ENCODE measurements at regions not wholly inside any gene's neighbourhood (a gene's known extent, or its start where the extent isn't known, plus 50 kb on each side); places are given as distances from the start of the nearest gene placed in this dataset.

- Histone ChIP-seq H3K4me3 (ENCODE audit: low read depth, low read length) (no peak overlapping the region), H3K4me1 (ENCODE audit: control insufficient read depth, insufficient read depth, low read length) (no peaks in the 10 kb centered on the region), H3K9me3 (ENCODE audit: control insufficient read depth, insufficient read depth, low read depth, low read length) (no peaks in the 10 kb centered on the region), H3K36me3 (ENCODE audit: control insufficient read depth in 2 of 2, insufficient read depth in 1 of 2, low read length in 2 of 2) (no peaks in the 10 kb centered on the region), H3K27ac (ENCODE audit: extremely low read depth, low read depth, low read length) (no peak overlapping the region)
- TF ChIP-seq ZNF639 (tag by site-specific recombination; IDR thresholded peaks at IDR 0.05), result no peak
- TF ChIP-seq ZNF23 (tag by site-specific recombination; IDR thresholded peaks at IDR 0.05; ENCODE audit: borderline replicate concordance), result no peak
- no peak for TF ChIP-seq ZNF692 (tag by site-specific recombination; IDR thresholded peaks at IDR 0.05)
- no peak for TF ChIP-seq HOXD13 (CRISPR knock-in tag; IDR thresholded peaks at IDR 0.05; ENCODE audit: borderline replicate concordance)
- no peak for TF ChIP-seq ZNF792 (tag by site-specific recombination; IDR thresholded peaks at IDR 0.05)
- TF ChIP-seq, protein P1, sequence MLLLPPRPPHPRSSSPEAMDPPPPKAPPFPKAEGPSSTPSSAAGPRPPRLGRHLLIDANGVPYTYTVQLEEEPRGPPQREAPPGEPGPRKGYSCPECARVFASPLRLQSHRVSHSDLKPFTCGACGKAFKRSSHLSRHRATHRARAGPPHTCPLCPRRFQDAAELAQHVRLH (tag by site-specific recombination; IDR thresholded peaks at IDR 0.05), result no peak
- no peak for TF ChIP-seq INSM2 (tag by site-specific recombination; IDR thresholded peaks at IDR 0.05)
- TF ChIP-seq ZNF133 (tag by site-specific recombination; IDR thresholded peaks at IDR 0.05), result no peak
- ChIA-PET POLR2A (no interaction called here), CTCF (no interaction called here)
Measured at GRCh38 chr14:51333901-51334521, 94.0 kb downstream of the TMX1 start.

GRCh38 chr14:51334566-51334965 lies 94.5 kb downstream of the TMX1 start:
- TF ChIP-seq ZNF561 (tag by site-specific recombination; IDR thresholded peaks at IDR 0.05; ENCODE audit: borderline replicate concordance), result no peak
- no peak for TF ChIP-seq ZNF175 (tag by site-specific recombination; IDR thresholded peaks at IDR 0.05)
- TF ChIP-seq ZNF623 (tag by site-specific recombination; IDR thresholded peaks at IDR 0.05), result no peak
- no peak for TF ChIP-seq ZNF391 (tag by site-specific recombination; IDR thresholded peaks at IDR 0.05; ENCODE audit: borderline replicate concordance, low read depth)
- no peak for TF ChIP-seq ZNF639 (tag by site-specific recombination; IDR thresholded peaks at IDR 0.05)
- TF ChIP-seq, protein P2, sequence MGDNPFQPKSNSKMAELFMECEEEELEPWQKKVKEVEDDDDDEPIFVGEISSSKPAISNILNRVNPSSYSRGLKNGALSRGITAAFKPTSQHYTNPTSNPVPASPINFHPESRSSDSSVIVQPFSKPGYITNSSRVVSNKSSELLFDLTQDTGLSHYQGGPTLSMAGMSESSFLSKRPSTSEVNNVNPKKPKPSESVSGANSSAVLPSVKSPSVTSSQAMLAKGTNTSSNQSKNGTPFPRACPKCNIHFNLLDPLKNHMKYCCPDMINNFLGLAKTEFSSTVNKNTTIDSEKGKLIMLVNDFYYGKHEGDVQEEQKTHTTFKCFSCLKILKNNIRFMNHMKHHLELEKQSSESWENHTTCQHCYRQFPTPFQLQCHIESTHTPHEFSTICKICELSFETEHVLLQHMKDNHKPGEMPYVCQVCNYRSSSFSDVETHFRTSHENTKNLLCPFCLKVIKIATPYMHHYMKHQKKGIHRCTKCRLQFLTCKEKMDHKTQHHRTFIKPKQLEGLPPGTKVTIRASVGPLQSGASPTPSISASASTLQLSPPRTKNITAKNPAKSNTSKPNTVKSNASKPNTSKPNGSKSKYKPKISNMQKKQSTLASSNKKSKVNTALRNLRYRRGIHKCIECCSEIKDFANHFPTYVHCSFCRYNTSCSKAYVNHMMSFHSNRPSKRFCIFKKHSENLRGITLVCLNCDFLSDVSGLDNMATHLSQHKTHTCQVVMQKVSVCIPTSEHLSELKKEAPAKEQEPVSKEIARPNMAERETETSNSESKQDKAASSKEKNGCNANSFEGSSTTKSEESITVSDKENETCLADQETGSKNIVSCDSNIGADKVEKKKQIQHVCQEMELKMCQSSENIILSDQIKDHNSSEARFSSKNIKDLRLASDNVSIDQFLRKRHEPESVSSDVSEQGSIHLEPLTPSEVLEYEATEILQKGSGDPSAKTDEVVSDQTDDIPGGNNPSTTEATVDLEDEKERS (tag by site-specific recombination; IDR thresholded peaks at IDR 0.05), result no peak
- no peak for TF ChIP-seq ZNF274 (IDR thresholded peaks at IDR 0.05; ENCODE audit: low read length)
- no peak for TF ChIP-seq ZNF274 (tag by site-specific recombination; IDR thresholded peaks at IDR 0.05; ENCODE audit: borderline replicate concordance)
- no peak for TF ChIP-seq ZNF529 (tag by site-specific recombination; IDR thresholded peaks at IDR 0.05; ENCODE audit: insufficient replicate concordance)
- no peak for TF ChIP-seq ZNF626 (tag by site-specific recombination; IDR thresholded peaks at IDR 0.05)
- TF ChIP-seq ZNF423 (tag by site-specific recombination; IDR thresholded peaks at IDR 0.05), result no peak
- no peak for TF ChIP-seq ZNF843 (tag by site-specific recombination; IDR thresholded peaks at IDR 0.05)
- no peak for TF ChIP-seq BCL11B (tag by site-specific recombination; IDR thresholded peaks at IDR 0.05; ENCODE audit: low read depth)
- no peak for TF ChIP-seq ZNF658 (tag by site-specific recombination; IDR thresholded peaks at IDR 0.05)
- no peak for TF ChIP-seq KLF8 (tag by site-specific recombination; IDR thresholded peaks at IDR 0.05)
- ChIA-PET CTCF (no interaction called here), POLR2A (no interaction called here)
- no peaks in the 10 kb centered on the region for H3K9me3 ChIP-seq (ENCODE audit: control insufficient read depth, insufficient read depth, low read depth, low read length)
- H3K4me1 ChIP-seq (ENCODE audit: control insufficient read depth, insufficient read depth, low read length), result no peaks in the 10 kb centered on the region
- H3K36me3 ChIP-seq (ENCODE audit: control insufficient read depth in 2 of 2, insufficient read depth in 1 of 2, low read length in 2 of 2), result no peaks in the 10 kb centered on the region
- no peak overlapping the region for H3K4me3 ChIP-seq (ENCODE audit: low read depth, low read length)
- H3K27ac ChIP-seq (ENCODE audit: extremely low read depth, low read depth, low read length), result no peak overlapping the region
